ENCODE measurements at regions not wholly inside any gene's neighbourhood (a gene's known extent, or its start where the extent isn't known, plus 50 kb on each side); places are given as distances from the start of the nearest gene placed in this dataset.

DNA sequence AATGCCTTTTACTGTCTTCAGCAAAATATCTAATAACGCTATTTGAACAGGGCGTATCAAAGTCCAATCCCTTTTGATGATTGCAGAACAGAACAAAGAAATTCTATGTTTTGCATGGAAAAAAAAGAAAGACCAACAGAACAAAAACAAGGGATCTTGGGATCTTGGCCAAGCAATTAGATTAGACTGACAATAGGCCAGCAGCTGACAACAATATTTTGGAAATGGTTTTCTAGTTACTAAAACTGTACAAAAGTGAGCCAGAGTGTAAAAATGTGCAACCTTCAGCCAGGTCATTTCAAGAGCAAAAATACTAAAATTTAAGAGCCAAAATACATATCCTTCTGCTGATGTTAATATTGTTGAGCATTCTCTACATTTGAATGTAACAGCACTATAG is 716.5 kb upstream of the KCND2 start:
- TF ChIP-seq, protein P1, sequence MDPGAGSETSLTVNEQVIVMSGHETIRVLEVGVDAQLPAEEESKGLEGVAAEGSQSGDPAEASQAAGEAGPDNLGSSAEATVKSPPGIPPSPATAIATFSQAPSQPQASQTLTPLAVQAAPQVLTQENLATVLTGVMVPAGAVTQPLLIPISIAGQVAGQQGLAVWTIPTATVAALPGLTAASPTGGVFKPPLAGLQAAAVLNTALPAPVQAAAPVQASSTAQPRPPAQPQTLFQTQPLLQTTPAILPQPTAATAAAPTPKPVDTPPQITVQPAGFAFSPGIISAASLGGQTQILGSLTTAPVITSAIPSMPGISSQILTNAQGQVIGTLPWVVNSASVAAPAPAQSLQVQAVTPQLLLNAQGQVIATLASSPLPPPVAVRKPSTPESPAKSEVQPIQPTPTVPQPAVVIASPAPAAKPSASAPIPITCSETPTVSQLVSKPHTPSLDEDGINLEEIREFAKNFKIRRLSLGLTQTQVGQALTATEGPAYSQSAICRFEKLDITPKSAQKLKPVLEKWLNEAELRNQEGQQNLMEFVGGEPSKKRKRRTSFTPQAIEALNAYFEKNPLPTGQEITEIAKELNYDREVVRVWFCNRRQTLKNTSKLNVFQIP (CRISPR knock-in tag; IDR thresholded peaks at IDR 0.05; ENCODE audit: borderline replicate concordance, low read depth) = no peak
- TF ChIP-seq, protein P2, sequence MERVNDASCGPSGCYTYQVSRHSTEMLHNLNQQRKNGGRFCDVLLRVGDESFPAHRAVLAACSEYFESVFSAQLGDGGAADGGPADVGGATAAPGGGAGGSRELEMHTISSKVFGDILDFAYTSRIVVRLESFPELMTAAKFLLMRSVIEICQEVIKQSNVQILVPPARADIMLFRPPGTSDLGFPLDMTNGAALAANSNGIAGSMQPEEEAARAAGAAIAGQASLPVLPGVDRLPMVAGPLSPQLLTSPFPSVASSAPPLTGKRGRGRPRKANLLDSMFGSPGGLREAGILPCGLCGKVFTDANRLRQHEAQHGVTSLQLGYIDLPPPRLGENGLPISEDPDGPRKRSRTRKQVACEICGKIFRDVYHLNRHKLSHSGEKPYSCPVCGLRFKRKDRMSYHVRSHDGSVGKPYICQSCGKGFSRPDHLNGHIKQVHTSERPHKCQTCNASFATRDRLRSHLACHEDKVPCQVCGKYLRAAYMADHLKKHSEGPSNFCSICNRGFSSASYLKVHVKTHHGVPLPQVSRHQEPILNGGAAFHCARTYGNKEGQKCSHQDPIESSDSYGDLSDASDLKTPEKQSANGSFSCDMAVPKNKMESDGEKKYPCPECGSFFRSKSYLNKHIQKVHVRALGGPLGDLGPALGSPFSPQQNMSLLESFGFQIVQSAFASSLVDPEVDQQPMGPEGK (CRISPR knock-in tag; IDR thresholded peaks at IDR 0.05; ENCODE audit: borderline replicate concordance) = no peak
- TF ChIP-seq, protein P3, sequence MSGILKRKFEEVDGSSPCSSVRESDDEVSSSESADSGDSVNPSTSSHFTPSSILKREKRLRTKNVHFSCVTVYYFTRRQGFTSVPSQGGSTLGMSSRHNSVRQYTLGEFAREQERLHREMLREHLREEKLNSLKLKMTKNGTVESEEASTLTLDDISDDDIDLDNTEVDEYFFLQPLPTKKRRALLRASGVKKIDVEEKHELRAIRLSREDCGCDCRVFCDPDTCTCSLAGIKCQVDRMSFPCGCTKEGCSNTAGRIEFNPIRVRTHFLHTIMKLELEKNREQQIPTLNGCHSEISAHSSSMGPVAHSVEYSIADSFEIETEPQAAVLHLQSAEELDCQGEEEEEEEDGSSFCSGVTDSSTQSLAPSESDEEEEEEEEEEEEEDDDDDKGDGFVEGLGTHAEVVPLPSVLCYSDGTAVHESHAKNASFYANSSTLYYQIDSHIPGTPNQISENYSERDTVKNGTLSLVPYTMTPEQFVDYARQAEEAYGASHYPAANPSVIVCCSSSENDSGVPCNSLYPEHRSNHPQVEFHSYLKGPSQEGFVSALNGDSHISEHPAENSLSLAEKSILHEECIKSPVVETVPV (CRISPR knock-in tag; IDR thresholded peaks at IDR 0.05) = no peak
- TF ChIP-seq ZFP3 (CRISPR knock-in tag; IDR thresholded peaks at IDR 0.05) = no peak
- TF ChIP-seq CSDC2 (CRISPR knock-in tag; IDR thresholded peaks at IDR 0.05) = no peak
- no peak for TF ChIP-seq ZFP30 (CRISPR knock-in tag; IDR thresholded peaks at IDR 0.05)
- no peak for TF ChIP-seq ARNTL (CRISPR knock-in tag; IDR thresholded peaks at IDR 0.05; ENCODE audit: borderline replicate concordance, low read depth)
- TF ChIP-seq ZNF565 (CRISPR knock-in tag; conservative IDR thresholded peaks at IDR 0.05; ENCODE audit: low read depth) = no peak
- TF ChIP-seq ZC3H10 (CRISPR knock-in tag; IDR thresholded peaks at IDR 0.05) = no peak
- TF ChIP-seq, protein P4, sequence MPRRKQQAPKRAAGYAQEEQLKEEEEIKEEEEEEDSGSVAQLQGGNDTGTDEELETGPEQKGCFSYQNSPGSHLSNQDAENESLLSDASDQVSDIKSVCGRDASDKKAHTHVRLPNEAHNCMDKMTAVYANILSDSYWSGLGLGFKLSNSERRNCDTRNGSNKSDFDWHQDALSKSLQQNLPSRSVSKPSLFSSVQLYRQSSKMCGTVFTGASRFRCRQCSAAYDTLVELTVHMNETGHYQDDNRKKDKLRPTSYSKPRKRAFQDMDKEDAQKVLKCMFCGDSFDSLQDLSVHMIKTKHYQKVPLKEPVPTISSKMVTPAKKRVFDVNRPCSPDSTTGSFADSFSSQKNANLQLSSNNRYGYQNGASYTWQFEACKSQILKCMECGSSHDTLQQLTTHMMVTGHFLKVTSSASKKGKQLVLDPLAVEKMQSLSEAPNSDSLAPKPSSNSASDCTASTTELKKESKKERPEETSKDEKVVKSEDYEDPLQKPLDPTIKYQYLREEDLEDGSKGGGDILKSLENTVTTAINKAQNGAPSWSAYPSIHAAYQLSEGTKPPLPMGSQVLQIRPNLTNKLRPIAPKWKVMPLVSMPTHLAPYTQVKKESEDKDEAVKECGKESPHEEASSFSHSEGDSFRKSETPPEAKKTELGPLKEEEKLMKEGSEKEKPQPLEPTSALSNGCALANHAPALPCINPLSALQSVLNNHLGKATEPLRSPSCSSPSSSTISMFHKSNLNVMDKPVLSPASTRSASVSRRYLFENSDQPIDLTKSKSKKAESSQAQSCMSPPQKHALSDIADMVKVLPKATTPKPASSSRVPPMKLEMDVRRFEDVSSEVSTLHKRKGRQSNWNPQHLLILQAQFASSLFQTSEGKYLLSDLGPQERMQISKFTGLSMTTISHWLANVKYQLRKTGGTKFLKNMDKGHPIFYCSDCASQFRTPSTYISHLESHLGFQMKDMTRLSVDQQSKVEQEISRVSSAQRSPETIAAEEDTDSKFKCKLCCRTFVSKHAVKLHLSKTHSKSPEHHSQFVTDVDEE (CRISPR knock-in tag; IDR thresholded peaks at IDR 0.05) = no peak
- TF ChIP-seq PPARA (CRISPR knock-in tag; IDR thresholded peaks at IDR 0.05; ENCODE audit: borderline replicate concordance) = no peak
- no peak for TF ChIP-seq GLIS3 (CRISPR knock-in tag; IDR thresholded peaks at IDR 0.05)
- TF ChIP-seq RARB (CRISPR knock-in tag; IDR thresholded peaks at IDR 0.05) = no peak

Measured in SK-N-SH treated with all-trans-retinoic acid at 6 μM for 48 hours (cell line).